ENCODE measurements at regions not wholly inside any gene's neighbourhood (a gene's known extent, or its start where the extent isn't known, plus 50 kb on each side); places are given as distances from the start of the nearest gene placed in this dataset.

DNA sequence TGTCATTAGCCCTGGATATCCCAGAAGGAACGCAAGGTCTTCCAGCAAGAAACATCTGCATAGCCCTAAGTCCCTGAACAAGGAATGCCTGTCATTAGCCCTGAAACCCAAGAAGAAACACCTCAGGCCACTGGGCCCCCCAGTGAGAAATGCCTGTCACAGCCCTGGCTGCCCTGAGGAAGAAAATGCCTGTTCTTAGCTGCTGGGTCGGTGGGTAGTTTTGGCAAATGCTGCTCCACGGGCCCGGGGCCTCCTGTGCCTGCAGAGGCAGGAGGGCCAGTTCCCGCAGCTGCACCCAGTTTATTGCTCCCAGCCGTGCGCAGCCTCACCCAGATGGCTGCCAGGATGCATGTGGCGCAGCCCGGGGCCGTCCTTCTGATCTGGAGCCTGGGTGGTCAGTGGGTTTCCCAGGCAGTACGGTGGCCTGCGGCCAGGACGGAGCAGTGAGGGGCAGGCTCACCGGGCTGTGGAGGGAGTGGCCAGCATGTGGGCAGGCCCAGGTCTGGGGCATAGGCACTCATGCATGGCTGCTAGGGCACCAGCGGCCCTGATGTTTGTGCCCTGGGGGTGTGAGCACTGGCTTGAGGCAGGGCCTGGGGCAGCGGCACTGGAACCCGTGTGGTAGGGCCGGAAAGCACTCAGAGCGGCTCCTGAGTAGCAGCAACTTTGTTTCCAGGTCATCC is 219.0 kb downstream of the ERMARD start:
- TF ChIP-seq, protein P1, sequence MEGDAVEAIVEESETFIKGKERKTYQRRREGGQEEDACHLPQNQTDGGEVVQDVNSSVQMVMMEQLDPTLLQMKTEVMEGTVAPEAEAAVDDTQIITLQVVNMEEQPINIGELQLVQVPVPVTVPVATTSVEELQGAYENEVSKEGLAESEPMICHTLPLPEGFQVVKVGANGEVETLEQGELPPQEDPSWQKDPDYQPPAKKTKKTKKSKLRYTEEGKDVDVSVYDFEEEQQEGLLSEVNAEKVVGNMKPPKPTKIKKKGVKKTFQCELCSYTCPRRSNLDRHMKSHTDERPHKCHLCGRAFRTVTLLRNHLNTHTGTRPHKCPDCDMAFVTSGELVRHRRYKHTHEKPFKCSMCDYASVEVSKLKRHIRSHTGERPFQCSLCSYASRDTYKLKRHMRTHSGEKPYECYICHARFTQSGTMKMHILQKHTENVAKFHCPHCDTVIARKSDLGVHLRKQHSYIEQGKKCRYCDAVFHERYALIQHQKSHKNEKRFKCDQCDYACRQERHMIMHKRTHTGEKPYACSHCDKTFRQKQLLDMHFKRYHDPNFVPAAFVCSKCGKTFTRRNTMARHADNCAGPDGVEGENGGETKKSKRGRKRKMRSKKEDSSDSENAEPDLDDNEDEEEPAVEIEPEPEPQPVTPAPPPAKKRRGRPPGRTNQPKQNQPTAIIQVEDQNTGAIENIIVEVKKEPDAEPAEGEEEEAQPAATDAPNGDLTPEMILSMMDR (conservative IDR thresholded peaks at IDR 0.05; ENCODE audit: low read depth, low read length): no peak
- no peak for TF ChIP-seq EZH2 (IDR thresholded peaks at IDR 0.05; ENCODE audit: borderline replicate concordance, low read depth, low read length, poor library complexity, severe bottlenecking)
